Astrocyte (in vitro differentiated cells and primary cell): ENCODE measurements at regions not wholly inside any gene's neighbourhood (a gene's known extent, or its start where the extent isn't known, plus 50 kb on each side); places are given as distances from the start of the nearest gene placed in this dataset.
A peak's percentile ranks its signal among the peaks of the same experiment; 100 is the strongest.

Experiments used
- DNase-seq: peaks from one replicate; pipeline ENCODE4 v3.0.0-alpha.2; 2010; ENCODE audit warnings: low read depth
- FAIRE-seq: peaks from 2 replicates; lab custom pipeline; 2011; peaks lifted over from hg19 to GRCh38; lab: Jason Lieb, UNC
- H2AFZ ChIP-seq: 2 replicates; pipeline ENCODE4 v1.6.0; 2012; ENCODE audit warnings: low read depth, low read length, inconsistent platforms
- H3K27ac ChIP-seq: 2 replicates; pipeline ENCODE4 v1.5.1; 2011; ENCODE audit warnings: low read depth, low read length, inconsistent platforms
- H3K27me3 ChIP-seq: 2 replicates; pipeline ENCODE4 v1.6.0; 2011; ENCODE audit warnings: low read length, inconsistent platforms; ENCODE audit not compliant: insufficient read depth
- H3K36me3 ChIP-seq: 2 replicates; pipeline ENCODE4 v1.5.1; 2011; ENCODE audit warnings: low read length, inconsistent platforms; ENCODE audit not compliant: insufficient read depth
- H3K4me1 ChIP-seq: 2 replicates; pipeline ENCODE4 v1.5.1; 2011; ENCODE audit warnings: low read length, inconsistent platforms; ENCODE audit not compliant: insufficient read depth
- H3K4me2 ChIP-seq: 2 replicates; pipeline ENCODE4 v1.6.0; 2012; ENCODE audit warnings: low read length, inconsistent platforms
- H3K4me3 ChIP-seq: 2 replicates; pipeline ENCODE4 v1.5.1; 2011; ENCODE audit warnings: low read depth, mild to moderate bottlenecking, low read length, inconsistent platforms; ENCODE audit not compliant: insufficient read depth
- H3K79me2 ChIP-seq: 2 replicates; pipeline ENCODE4 v1.6.0; 2012; ENCODE audit warnings: mild to moderate bottlenecking, low read length, inconsistent platforms; ENCODE audit not compliant: insufficient read depth
- H3K9ac ChIP-seq: 2 replicates; pipeline ENCODE4 v1.6.0; 2012; ENCODE audit warnings: mild to moderate bottlenecking, low read length, inconsistent platforms
- H3K9me3 ChIP-seq: 2 replicates; pipeline ENCODE4 v1.5.1; 2012; ENCODE audit warnings: low read depth, mild to moderate bottlenecking, low read length, inconsistent platforms; ENCODE audit not compliant: insufficient read depth
- H4K20me1 ChIP-seq: 2 replicates; pipeline ENCODE4 v1.6.0; 2012; ENCODE audit warnings: low read length, inconsistent platforms; ENCODE audit not compliant: insufficient read depth
- H3K27ac Mint-ChIP-seq: one replicate; pipeline ENCODE4 v1.8.0; 2021; ENCODE audit warnings: mild to moderate bottlenecking, mixed read lengths; ENCODE audit not compliant: unreplicated experiment
- H3K27me3 Mint-ChIP-seq: one replicate; pipeline ENCODE4 v1.8.0; 2021; ENCODE audit warnings: low read depth, mixed read lengths; ENCODE audit not compliant: unreplicated experiment
- H3K36me3 Mint-ChIP-seq: one replicate; pipeline ENCODE4 v1.8.0; 2021; ENCODE audit warnings: low read depth, mixed read lengths; ENCODE audit not compliant: unreplicated experiment
- H3K4me1 Mint-ChIP-seq: one replicate; pipeline ENCODE4 v1.8.0; 2021; ENCODE audit warnings: low read depth, mixed read lengths; ENCODE audit not compliant: unreplicated experiment
- H3K4me3 Mint-ChIP-seq: one replicate; pipeline ENCODE4 v1.8.0; 2021; ENCODE audit warnings: mild to moderate bottlenecking, moderate library complexity, mixed read lengths; ENCODE audit not compliant: unreplicated experiment
- H3K9me3 Mint-ChIP-seq: one replicate; pipeline ENCODE4 v1.8.0; 2021; ENCODE audit warnings: mild to moderate bottlenecking, mixed read lengths; ENCODE audit not compliant: unreplicated experiment
- CTCF ChIP-seq: IDR thresholded peaks from 2 replicates; pipeline ENCODE4 v1.5.1; 2011; ENCODE audit warnings: low read depth, mild to moderate bottlenecking, inconsistent platforms, low read length, moderate library complexity; ENCODE audit not compliant: insufficient read depth
- EZH2 ChIP-seq: IDR thresholded peaks from 2 replicates; pipeline ENCODE4 v1.6.1; 2012; ENCODE audit warnings: mild to moderate bottlenecking, low read length, inconsistent platforms; ENCODE audit not compliant: insufficient read depth

DNA sequence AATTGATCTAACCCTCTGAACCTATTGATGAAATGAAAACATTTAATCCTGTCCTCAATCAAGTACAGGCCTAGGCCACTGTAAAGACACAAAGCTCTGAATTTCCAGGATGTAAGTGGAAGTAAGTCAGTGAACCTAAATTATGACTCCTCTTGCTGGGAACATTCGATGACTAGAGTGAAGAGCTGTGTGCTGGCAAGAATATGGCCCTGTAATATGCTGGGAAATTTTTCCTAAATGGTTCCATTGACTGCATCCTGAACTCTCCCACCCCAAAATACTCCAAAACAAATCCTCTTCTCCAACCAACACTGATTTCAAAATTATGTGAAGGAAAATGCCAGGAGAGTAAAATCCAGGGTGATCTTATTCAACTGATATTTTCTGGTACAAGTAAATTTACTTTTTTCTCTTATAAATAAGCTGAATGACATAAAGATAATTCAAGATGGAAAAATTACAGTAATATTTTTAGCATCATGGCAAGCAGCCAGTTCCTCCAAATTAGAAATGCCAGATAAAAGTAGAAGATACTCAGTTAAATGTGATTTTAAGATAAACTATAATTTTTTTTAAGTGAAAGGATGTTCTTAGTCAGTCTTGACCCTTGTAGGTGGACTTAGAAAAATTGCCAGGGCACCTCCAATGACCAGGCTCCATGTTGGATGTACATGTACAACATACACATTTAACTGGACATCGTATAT is 269.4 kb downstream of the PTGER3 start:
- H3K4me3 ChIP-seq, result no peak overlapping the region
- Mint-ChIP-seq H3K27me3 (no peaks in the 10 kb centered on the region), H3K36me3 (no peaks in the 10 kb centered on the region), H3K9me3 (no peaks in the 10 kb centered on the region), H3K4me3 (no peak overlapping the region), H3K4me1 (peaks cover 4% of the 10 kb centered on the region), H3K27ac (no peak overlapping the region)
- peaks cover 9% of the 10 kb centered on the region for H3K9me3 ChIP-seq
- H3K79me2 ChIP-seq, result no peaks in the 10 kb centered on the region
- DNase-seq (no peak), FAIRE-seq (no peak)
- no peaks in the 10 kb centered on the region for H3K4me1 ChIP-seq
- no peak overlapping the region for H2AFZ ChIP-seq
- H3K4me2 ChIP-seq, result no peak overlapping the region
- H3K36me3 ChIP-seq, result no peaks in the 10 kb centered on the region
- H4K20me1 ChIP-seq, result no peaks in the 10 kb centered on the region
- no peaks in the 10 kb centered on the region for H3K27me3 ChIP-seq
- no peak overlapping the region for H3K9ac ChIP-seq
- TF ChIP-seq EZH2 (no peak), CTCF (no peak)
- no peak overlapping the region for H3K27ac ChIP-seq

DNA sequence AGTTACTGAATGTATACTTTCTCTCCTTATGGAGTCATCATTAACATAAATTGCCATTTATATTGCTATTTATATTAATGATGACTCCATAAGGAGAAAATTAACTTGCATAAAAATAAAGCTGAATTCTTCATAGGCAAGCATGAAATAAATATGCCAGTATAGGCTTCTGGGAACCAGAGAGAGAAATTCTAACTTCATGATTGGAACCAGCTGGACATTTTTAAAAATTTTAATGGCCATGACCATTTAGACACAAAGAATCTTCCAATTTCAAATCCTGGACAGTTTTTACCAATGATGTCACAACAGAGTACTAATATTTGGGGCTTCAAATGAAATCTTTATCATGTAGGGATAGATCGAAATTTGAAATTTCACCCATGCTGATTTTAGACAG is 268.7 kb downstream of the PTGER3 start:
- Histone ChIP-seq H3K4me1 (no peaks in the 10 kb centered on the region), H2AFZ (no peak overlapping the region), H3K27ac (no peak overlapping the region), H3K9me3 (peaks cover 2% of the 10 kb centered on the region), H4K20me1 (no peaks in the 10 kb centered on the region), H3K79me2 (no peaks in the 10 kb centered on the region), H3K36me3 (no peaks in the 10 kb centered on the region), H3K9ac (no peak overlapping the region), H3K4me2 (no peak overlapping the region), H3K4me3 (no peak overlapping the region), H3K27me3 (no peaks in the 10 kb centered on the region)
- Mint-ChIP-seq H3K27ac (peak overlapping the region; percentile 1), H3K4me3 (no peak overlapping the region), H3K9me3 (no peaks in the 10 kb centered on the region), H3K4me1 (peaks cover 4% of the 10 kb centered on the region), H3K36me3 (no peaks in the 10 kb centered on the region), H3K27me3 (no peaks in the 10 kb centered on the region)
- DNase-seq (no peak), FAIRE-seq (no peak)
- no peak for TF ChIP-seq CTCF
- TF ChIP-seq EZH2, result no peak

DNA sequence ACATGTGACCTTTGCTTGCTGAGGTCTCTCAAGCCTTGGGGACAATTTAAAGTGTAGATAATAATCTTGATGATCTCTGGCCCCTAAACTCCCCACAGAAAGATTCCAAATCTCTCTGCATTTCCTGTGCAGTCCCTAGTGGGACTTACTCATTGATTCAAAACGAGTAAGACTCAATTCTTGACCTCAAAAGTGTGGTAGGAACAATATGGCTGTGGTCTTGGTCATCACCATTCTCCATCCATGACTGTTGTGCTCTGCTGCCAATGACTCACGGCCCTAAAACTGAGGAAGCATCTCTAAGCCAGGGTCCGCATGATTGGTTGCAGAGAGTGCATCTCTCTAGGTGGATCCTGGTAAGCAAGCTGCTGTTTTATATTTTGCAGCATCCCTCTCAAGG is 268.0 kb downstream of the PTGER3 start:
- no peak overlapping the region for H3K27ac ChIP-seq
- Mint-ChIP-seq H3K4me3 (no peak overlapping the region), H3K4me1 (peaks cover 4% of the 10 kb centered on the region), H3K27ac (no peak overlapping the region), H3K9me3 (no peaks in the 10 kb centered on the region), H3K36me3 (no peaks in the 10 kb centered on the region), H3K27me3 (no peaks in the 10 kb centered on the region)
- no peak for TF ChIP-seq CTCF
- no peak for TF ChIP-seq EZH2
- no peak overlapping the region for H3K4me2 ChIP-seq
- FAIRE-seq, result peak; percentile 5
- H3K9me3 ChIP-seq, result no peaks in the 10 kb centered on the region
- no peaks in the 10 kb centered on the region for H3K36me3 ChIP-seq
- H3K27me3 ChIP-seq, result no peaks in the 10 kb centered on the region
- H4K20me1 ChIP-seq, result no peaks in the 10 kb centered on the region
- no peaks in the 10 kb centered on the region for H3K79me2 ChIP-seq
- H3K9ac ChIP-seq, result no peak overlapping the region
- H3K4me3 ChIP-seq, result no peak overlapping the region
- no peaks in the 10 kb centered on the region for H3K4me1 ChIP-seq
- H2AFZ ChIP-seq, result no peak overlapping the region
- peak; percentile 26 for DNase-seq
